Gastroesophageal sphincter (tissue), 3 donors: ENCODE measurements at regions not wholly inside any gene's neighbourhood (a gene's known extent, or its start where the extent isn't known, plus 50 kb on each side); places are given as distances from the start of the nearest gene placed in this dataset.

Experiments
- EP300 ChIP-seq: sonication (generic); formaldehyde crosslinking; IDR thresholded peaks from one replicate; pipeline ENCODE4 v1.6.1; 2017; ENCODE audit warnings: antibody characterized with exemption, mild to moderate bottlenecking
- POLR2A ChIP-seq, 2 donors: fragments of 450-650 bp; IDR thresholded peaks; one replicate each; pipeline ENCODE4 v1.6.1; 2017; ENCODE audit warnings: antibody characterized with exemption in 2 of 2, mild to moderate bottlenecking in 2 of 2, moderate library complexity in 1 of 2
- TF ChIP-seq, protein P1 (sequence below), 4 experiments: fragments of 200-600 bp in 2 of 4; fragments of 450-650 bp in 2 of 4; sonication (generic) in 1 of 4; IDR thresholded peaks; one replicate each; pipeline ENCODE4 v1.5.1; 2017 to 2019; ENCODE audit warnings: antibody characterized with exemption in 4 of 4, mild to moderate bottlenecking in 2 of 4, moderate library complexity in 2 of 4

GRCh38 chr6:168214586-168215104 is 104.9 kb downstream of the DACT2 start:
- TF ChIP-seq, protein P1, sequence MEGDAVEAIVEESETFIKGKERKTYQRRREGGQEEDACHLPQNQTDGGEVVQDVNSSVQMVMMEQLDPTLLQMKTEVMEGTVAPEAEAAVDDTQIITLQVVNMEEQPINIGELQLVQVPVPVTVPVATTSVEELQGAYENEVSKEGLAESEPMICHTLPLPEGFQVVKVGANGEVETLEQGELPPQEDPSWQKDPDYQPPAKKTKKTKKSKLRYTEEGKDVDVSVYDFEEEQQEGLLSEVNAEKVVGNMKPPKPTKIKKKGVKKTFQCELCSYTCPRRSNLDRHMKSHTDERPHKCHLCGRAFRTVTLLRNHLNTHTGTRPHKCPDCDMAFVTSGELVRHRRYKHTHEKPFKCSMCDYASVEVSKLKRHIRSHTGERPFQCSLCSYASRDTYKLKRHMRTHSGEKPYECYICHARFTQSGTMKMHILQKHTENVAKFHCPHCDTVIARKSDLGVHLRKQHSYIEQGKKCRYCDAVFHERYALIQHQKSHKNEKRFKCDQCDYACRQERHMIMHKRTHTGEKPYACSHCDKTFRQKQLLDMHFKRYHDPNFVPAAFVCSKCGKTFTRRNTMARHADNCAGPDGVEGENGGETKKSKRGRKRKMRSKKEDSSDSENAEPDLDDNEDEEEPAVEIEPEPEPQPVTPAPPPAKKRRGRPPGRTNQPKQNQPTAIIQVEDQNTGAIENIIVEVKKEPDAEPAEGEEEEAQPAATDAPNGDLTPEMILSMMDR (IDR thresholded peaks at IDR 0.05), result no peak
- no peak for TF ChIP-seq POLR2A (IDR thresholded peaks at IDR 0.05)
- no peak for TF ChIP-seq EP300
